Hepatocyte (in vitro differentiated cells): ENCODE measurements at regions not wholly inside any gene's neighbourhood (a gene's known extent, or its start where the extent isn't known, plus 50 kb on each side); places are given as distances from the start of the nearest gene placed in this dataset.

Experiments
- DNase-seq: peaks from one replicate; pipeline ENCODE4 v3.0.0-alpha.2; 2016; ENCODE audit warnings: low spot score
- H2AFZ ChIP-seq: fragments of 200-600 bp; sonication (generic); 2 replicates; pipeline ENCODE4 v1.6.0; 2016; ENCODE audit warnings: antibody characterized with exemption, mild to moderate bottlenecking
- H3K27ac ChIP-seq: fragments of 200-600 bp; sonication (generic); 2 replicates; pipeline ENCODE4 v1.5.1; 2016; ENCODE audit warnings: mild to moderate bottlenecking
- H3K27me3 ChIP-seq: fragments of 200-600 bp; sonication (generic); 2 replicates; pipeline ENCODE4 v1.6.1; 2016
- H3K36me3 ChIP-seq: fragments of 200-600 bp; sonication (generic); replicated peaks from 2 replicates; pipeline ENCODE4 v1.5.1; 2016; ENCODE audit warnings: low read depth; ENCODE audit not compliant: insufficient read depth
- H3K4me1 ChIP-seq: fragments of 200-600 bp; sonication (generic); 2 replicates; pipeline ENCODE4 v1.5.1; 2016; ENCODE audit warnings: mild to moderate bottlenecking, moderate library complexity; ENCODE audit not compliant: insufficient read depth
- H3K4me2 ChIP-seq: fragments of 200-600 bp; sonication (generic); 2 replicates; pipeline ENCODE4 v1.6.0; 2016
- H3K4me3 ChIP-seq: fragments of 200-600 bp; sonication (generic); 2 replicates; pipeline ENCODE4 v1.5.1; 2016; ENCODE audit warnings: mild to moderate bottlenecking
- H3K79me2 ChIP-seq: fragments of 200-600 bp; sonication (generic); 2 replicates; pipeline ENCODE4 v1.6.0; 2017; ENCODE audit warnings: mild to moderate bottlenecking
- H3K9me2 ChIP-seq: fragments of 200-600 bp; sonication (generic); replicated peaks from 2 replicates; pipeline ENCODE4 v1.6.0; 2017; ENCODE audit warnings: mild to moderate bottlenecking; ENCODE audit not compliant: insufficient read depth
- H3K9me3 ChIP-seq: fragments of 200-600 bp; sonication (generic); 2 replicates; pipeline ENCODE4 v1.5.1; 2016; ENCODE audit warnings: low read depth, mild to moderate bottlenecking
- H4K20me1 ChIP-seq: fragments of 200-600 bp; sonication (generic); 2 replicates; pipeline ENCODE4 v1.6.0; 2016; ENCODE audit warnings: mild to moderate bottlenecking; ENCODE audit not compliant: insufficient read depth, poor library complexity, severe bottlenecking
- EZH2 ChIP-seq: fragments of 200-600 bp; sonication (generic); IDR thresholded peaks from 2 replicates; pipeline ENCODE4 v1.6.1; 2016; ENCODE audit warnings: antibody characterized with exemption, mild to moderate bottlenecking, borderline replicate concordance
- EZH2phosphoT487 ChIP-seq: fragments of 200-600 bp; sonication (generic); IDR thresholded peaks from one replicate; pipeline ENCODE4 v1.6.1; 2018; ENCODE audit warnings: antibody characterized with exemption, mild to moderate bottlenecking, low read depth, moderate library complexity; ENCODE audit not compliant: unreplicated experiment, severe bottlenecking
- WGBS: methylation state at CpG from one replicate; pipeline ENCODE4 v1.1.6; 2016; ENCODE audit warnings: low lambda C conversion rate; ENCODE audit errors: missing lambda C conversion rate; 5-methylcytosine and 5-hydroxymethylcytosine counted together
- TF ChIP-seq, protein P1 (sequence below): fragments of 200-600 bp; sonication (generic); IDR thresholded peaks from 2 replicates; pipeline ENCODE4 v1.5.1; 2016; ENCODE audit warnings: antibody characterized with exemption, mild to moderate bottlenecking; ENCODE audit not compliant: poor library complexity

DNA sequence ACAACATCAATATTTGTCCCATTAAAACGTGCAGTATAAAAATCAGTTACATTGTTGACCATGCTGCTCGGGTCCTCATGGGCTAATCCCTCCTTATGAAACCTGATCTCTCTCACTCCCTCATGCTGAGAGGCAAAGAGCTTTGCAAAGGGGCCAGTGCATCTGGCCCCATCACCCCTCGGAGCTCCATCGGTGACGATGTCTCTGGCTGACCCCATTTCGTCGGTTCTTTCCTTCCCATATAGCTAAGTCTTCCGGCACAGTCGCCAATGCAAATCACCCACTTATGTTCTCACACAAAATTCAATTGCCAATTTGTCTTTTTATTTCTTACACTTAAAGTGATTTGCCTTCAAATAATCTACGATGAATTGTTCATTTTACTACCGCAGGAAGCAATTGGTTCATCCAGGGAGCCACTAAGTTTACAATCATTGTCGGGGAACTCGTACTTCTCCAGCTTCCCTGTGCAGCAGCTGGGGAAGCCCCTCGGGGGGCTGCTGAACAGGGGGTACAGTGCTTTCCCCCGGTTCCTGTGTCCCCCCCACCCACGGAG, 199.8 kb upstream of the CDH4 start:
- no peak overlapping the region for H3K27ac ChIP-seq
- no peaks in the 10 kb centered on the region for H3K79me2 ChIP-seq
- no peak overlapping the region for H3K4me3 ChIP-seq
- H3K27me3 ChIP-seq, result no peaks in the 10 kb centered on the region
- H3K9me3 ChIP-seq, result no peaks in the 10 kb centered on the region
- no peaks in the 10 kb centered on the region for H3K4me1 ChIP-seq
- H3K36me3 ChIP-seq, result no peaks in the 10 kb centered on the region
- H3K9me2 ChIP-seq, result no peaks in the 10 kb centered on the region
- no peak overlapping the region for H2AFZ ChIP-seq
- WGBS, result 80% methylated on average over 16 of the region's 16 CpGs
- TF ChIP-seq, protein P1, sequence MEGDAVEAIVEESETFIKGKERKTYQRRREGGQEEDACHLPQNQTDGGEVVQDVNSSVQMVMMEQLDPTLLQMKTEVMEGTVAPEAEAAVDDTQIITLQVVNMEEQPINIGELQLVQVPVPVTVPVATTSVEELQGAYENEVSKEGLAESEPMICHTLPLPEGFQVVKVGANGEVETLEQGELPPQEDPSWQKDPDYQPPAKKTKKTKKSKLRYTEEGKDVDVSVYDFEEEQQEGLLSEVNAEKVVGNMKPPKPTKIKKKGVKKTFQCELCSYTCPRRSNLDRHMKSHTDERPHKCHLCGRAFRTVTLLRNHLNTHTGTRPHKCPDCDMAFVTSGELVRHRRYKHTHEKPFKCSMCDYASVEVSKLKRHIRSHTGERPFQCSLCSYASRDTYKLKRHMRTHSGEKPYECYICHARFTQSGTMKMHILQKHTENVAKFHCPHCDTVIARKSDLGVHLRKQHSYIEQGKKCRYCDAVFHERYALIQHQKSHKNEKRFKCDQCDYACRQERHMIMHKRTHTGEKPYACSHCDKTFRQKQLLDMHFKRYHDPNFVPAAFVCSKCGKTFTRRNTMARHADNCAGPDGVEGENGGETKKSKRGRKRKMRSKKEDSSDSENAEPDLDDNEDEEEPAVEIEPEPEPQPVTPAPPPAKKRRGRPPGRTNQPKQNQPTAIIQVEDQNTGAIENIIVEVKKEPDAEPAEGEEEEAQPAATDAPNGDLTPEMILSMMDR, result no peak
- TF ChIP-seq EZH2 (no peak), EZH2phosphoT487 (no peak)
- H3K4me2 ChIP-seq, result no peak overlapping the region
- H4K20me1 ChIP-seq, result no peaks in the 10 kb centered on the region
- no peak for DNase-seq

- Histone ChIP-seq H3K79me2 (no peaks in the 10 kb centered on the region), H3K4me3 (no peak overlapping the region), H4K20me1 (no peaks in the 10 kb centered on the region), H3K4me2 (no peak overlapping the region), H3K27ac (no peak overlapping the region), H3K9me3 (no peaks in the 10 kb centered on the region), H2AFZ (no peak overlapping the region), H3K27me3 (no peaks in the 10 kb centered on the region), H3K9me2 (no peaks in the 10 kb centered on the region), H3K4me1 (no peaks in the 10 kb centered on the region), H3K36me3 (no peaks in the 10 kb centered on the region)
- TF ChIP-seq, protein P1, result no peak
- no peak for TF ChIP-seq EZH2
- TF ChIP-seq EZH2phosphoT487, result no peak
- WGBS, result 86% methylated on average over 13 of the region's 13 CpGs
- DNase-seq, result no peak
Measured at GRCh38 chr20:61052776-61053442, 199.2 kb upstream of the CDH4 start.

GRCh38 chr20:61053487-61053886, 198.6 kb upstream of the CDH4 start:
- TF ChIP-seq EZH2, result no peak
- TF ChIP-seq, protein P1, result no peak
- no peak for TF ChIP-seq EZH2phosphoT487
- 86% methylated on average over 4 of the region's 4 CpGs for WGBS
- no peak for DNase-seq
- Histone ChIP-seq H2AFZ (no peak overlapping the region), H3K27ac (no peak overlapping the region), H3K4me1 (no peaks in the 10 kb centered on the region), H4K20me1 (no peaks in the 10 kb centered on the region), H3K9me2 (no peaks in the 10 kb centered on the region), H3K4me2 (no peak overlapping the region), H3K4me3 (no peak overlapping the region), H3K36me3 (no peaks in the 10 kb centered on the region), H3K27me3 (no peaks in the 10 kb centered on the region), H3K79me2 (no peaks in the 10 kb centered on the region), H3K9me3 (no peaks in the 10 kb centered on the region)
